Kidney (tissue), 13 donors: ENCODE measurements at regions not wholly inside any gene's neighbourhood (a gene's known extent, or its start where the extent isn't known, plus 50 kb on each side); places are given as distances from the start of the nearest gene placed in this dataset.

Experiments used
- DNase-seq, 5 donors: peaks; one replicate each; pipeline ENCODE4 v3.0.0-alpha.2; 2013 to 2020
- FAIRE-seq: peaks from 2 replicates; lab custom pipeline; 2012; peaks lifted over from hg19 to GRCh38; lab: Jason Lieb, UNC
- H3K27ac ChIP-seq, 2 donors: one replicate each; pipeline ENCODE4 v1.7.0; 2013; ENCODE audit warnings: low read depth in 2 of 2, low read length in 2 of 2, inconsistent platforms in 1 of 2
- H3K27me3 ChIP-seq: one replicate; pipeline ENCODE4 v1.7.1; 2013; ENCODE audit warnings: low read length, inconsistent platforms; ENCODE audit not compliant: control insufficient read depth, insufficient read depth
- H3K36me3 ChIP-seq, 3 donors: one replicate each; pipeline versions ENCODE4 v1.7.0 to v1.7.1; 2013; ENCODE audit warnings: low read length in 3 of 3, control low read depth in 1 of 3, inconsistent platforms in 1 of 3; ENCODE audit not compliant: insufficient read depth in 3 of 3, control insufficient read depth in 2 of 3
- H3K4me1 ChIP-seq, 3 donors: one replicate each; pipeline versions ENCODE4 v1.7.0 to v1.7.1; 2013; ENCODE audit warnings: low read length in 3 of 3, inconsistent platforms in 1 of 3, low read depth in 1 of 3; ENCODE audit not compliant: control insufficient read depth in 2 of 3, insufficient read depth in 2 of 3
- H3K4me3 ChIP-seq, 3 donors: one replicate each; pipeline versions ENCODE4 v1.7.0 to v1.8.1; 2013; ENCODE audit warnings: low read length in 3 of 3, control low read depth in 1 of 3, inconsistent platforms in 1 of 3
- H3K9ac ChIP-seq, 3 donors: one replicate each; pipeline versions ENCODE4 v1.7.0 to v1.7.1; 2013; ENCODE audit warnings: low read length in 3 of 3, control low read depth in 1 of 3, inconsistent platforms in 1 of 3
- H3K9me3 ChIP-seq, 3 donors: one replicate each; pipeline versions ENCODE4 v1.7.0 to v1.7.1; 2013; ENCODE audit warnings: low read length in 3 of 3, control low read depth in 1 of 3, inconsistent platforms in 1 of 3; ENCODE audit not compliant: control insufficient read depth in 2 of 3, insufficient read depth in 1 of 3
- CTCF ChIP-seq: IDR thresholded peaks from 3 replicates; pipeline ENCODE4 v1.5.1; 2012; ENCODE audit warnings: mild to moderate bottlenecking, moderate library complexity, borderline replicate concordance; ENCODE audit not compliant: insufficient read depth; ENCODE audit errors: extremely low read depth
- intact Hi-C: fragments of 100-400 bp; cut with DNase I; formaldehyde crosslinking; loops from one replicate; pipeline ENCODE4 v1.11.1; 2022
- donor health status: control.
- donor health status: control.
- donor health status: control.
- donor health status: control.
- donor health status: control.
- donor health status: DM: yes; HTN: yes; CAD: no.
- donor health status: Normal renal cell carcinoma (clear cell type).

- H3K9me3 ChIP-seq, result no peaks in the 10 kb centered on the region
- TF ChIP-seq CTCF, result no peak
- FAIRE-seq (no peak), DNase-seq (peak in 2 of 5 donors; percentile 14 to 41)
- no peak overlapping the region for H3K27ac ChIP-seq
- intact Hi-C loops, result no loop called here
- H3K27me3 ChIP-seq, result peaks cover 15% of the 10 kb centered on the region
- H3K4me3 ChIP-seq, result peak overlapping the region in 1 of 3 donors; percentile 63
- H3K9ac ChIP-seq, result peak overlapping the region in 1 of 3 donors; percentile 39
- no peaks in the 10 kb centered on the region for H3K36me3 ChIP-seq
- H3K4me1 ChIP-seq, result peaks cover 0 to 2% (median 0%) of the 10 kb centered on the region in 3 donors
Observed at GRCh38 chr10:23695825-23696420, 257.0 kb downstream of the OTUD1 start.

GRCh38 chr10:23696476-23696875, 257.6 kb downstream of the OTUD1 start:
- intact Hi-C loops, result no loop called here
- peaks cover 0 to 2% (median 0%) of the 10 kb centered on the region in 3 donors for H3K4me1 ChIP-seq
- H3K27ac ChIP-seq, result no peak overlapping the region
- H3K9me3 ChIP-seq, result no peaks in the 10 kb centered on the region
- no peak for DNase-seq
- no peak for TF ChIP-seq CTCF
- FAIRE-seq, result no peak
- peaks cover 15% of the 10 kb centered on the region for H3K27me3 ChIP-seq
- H3K9ac ChIP-seq, result peak overlapping the region in 1 of 3 donors; percentile 29
- peak overlapping the region in 1 of 3 donors; percentile 63 for H3K4me3 ChIP-seq
- H3K36me3 ChIP-seq, result no peaks in the 10 kb centered on the region

GRCh38 chr10:23702977-23703414, 264.1 kb downstream of the OTUD1 start:
- no peaks in the 10 kb centered on the region for H3K36me3 ChIP-seq
- H3K9me3 ChIP-seq, result peaks cover 0 to 3% (median 0%) of the 10 kb centered on the region in 3 donors
- peak overlapping the region; percentile 13 to 57 (median 56) for H3K4me3 ChIP-seq
- H3K9ac ChIP-seq, result no peak overlapping the region
- peak; percentile 21 for FAIRE-seq
- no peaks in the 10 kb centered on the region for H3K27me3 ChIP-seq
- TF ChIP-seq CTCF, result peak; percentile 74
- DNase-seq, result peak; percentile 68 to 92 (median 76)
- H3K4me1 ChIP-seq, result peaks cover 0 to 3% (median 0%) of the 10 kb centered on the region in 3 donors
- no peak overlapping the region for H3K27ac ChIP-seq
- intact Hi-C loops, result loop anchor here (5.0 kb wide), 1 partner anchor 391 kb away; no protein-coding TSS in a partner anchor

DNA sequence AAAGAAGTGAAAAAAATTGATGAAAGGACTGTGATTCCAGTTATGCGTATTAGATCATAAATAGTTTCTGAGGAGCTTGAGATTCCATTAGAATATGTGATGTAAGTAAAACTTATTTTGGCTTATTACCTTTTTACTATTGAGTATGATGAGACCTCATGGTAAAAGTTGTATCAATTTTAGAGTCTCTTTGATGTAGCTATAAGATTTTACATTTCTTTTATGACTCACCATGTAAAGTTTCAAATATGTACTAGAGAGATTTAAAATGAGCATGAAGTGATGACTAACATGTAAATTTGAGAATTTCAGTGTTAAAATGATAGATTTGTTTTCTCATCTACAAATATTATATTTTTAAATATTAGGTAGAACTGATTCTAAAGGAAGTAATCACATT, 276.5 kb downstream of the OTUD1 start:
- no peak overlapping the region for H3K9ac ChIP-seq
- H3K4me3 ChIP-seq, result no peak overlapping the region
- H3K36me3 ChIP-seq, result no peaks in the 10 kb centered on the region
- H3K27me3 ChIP-seq, result no peaks in the 10 kb centered on the region
- no peak for TF ChIP-seq CTCF
- H3K4me1 ChIP-seq, result no peaks in the 10 kb centered on the region
- H3K27ac ChIP-seq, result no peak overlapping the region
- intact Hi-C loops, result no loop called here
- DNase-seq (no peak), FAIRE-seq (no peak)
- H3K9me3 ChIP-seq, result no peaks in the 10 kb centered on the region
